Osteoblast (primary cell): ENCODE measurements at regions not wholly inside any gene's neighbourhood (a gene's known extent, or its start where the extent isn't known, plus 50 kb on each side); places are given as distances from the start of the nearest gene placed in this dataset.

Experiments
- DNase-seq: peaks from one replicate; pipeline ENCODE4 v3.0.0; 2011; ENCODE audit warnings: low spot score, mixed read lengths; ENCODE audit not compliant: insufficient read length; ENCODE audit errors: missing footprints
- H2AFZ ChIP-seq: 2 replicates; pipeline ENCODE4 v1.6.0; 2011; ENCODE audit warnings: mild to moderate bottlenecking, low read length
- H3K27ac ChIP-seq: 2 replicates; pipeline ENCODE4 v1.5.1; 2011; ENCODE audit warnings: mild to moderate bottlenecking, low read depth, low read length, moderate library complexity
- H3K27me3 ChIP-seq: 2 replicates; pipeline ENCODE4 v1.6.0; 2012; ENCODE audit warnings: mild to moderate bottlenecking, control low read depth, inconsistent platforms, low read length, moderate library complexity; ENCODE audit not compliant: insufficient read depth
- H3K36me3 ChIP-seq: 2 replicates; pipeline ENCODE4 v1.5.1; 2011; ENCODE audit warnings: mild to moderate bottlenecking, low read length, control low read depth, moderate library complexity; ENCODE audit not compliant: insufficient read depth
- H3K4me1 ChIP-seq: 2 replicates; pipeline ENCODE4 v1.5.1; 2011; ENCODE audit warnings: mild to moderate bottlenecking, low read length, control low read depth, moderate library complexity; ENCODE audit not compliant: insufficient read depth
- H3K4me2 ChIP-seq: 2 replicates; pipeline ENCODE4 v1.6.0; 2011; ENCODE audit warnings: mild to moderate bottlenecking, low read length; ENCODE audit not compliant: insufficient read depth
- H3K4me3 ChIP-seq: fragments of 200-600 bp; sonication (generic); 3 replicates; pipeline ENCODE4 v1.5.1; 2012; ENCODE audit warnings: mild to moderate bottlenecking, low read length, inconsistent platforms; ENCODE audit not compliant: insufficient read depth
- H3K79me2 ChIP-seq: 2 replicates; pipeline ENCODE4 v1.6.0; 2012; ENCODE audit warnings: mild to moderate bottlenecking, low read length, control low read depth, inconsistent platforms; ENCODE audit not compliant: insufficient read depth
- H3K9me3 ChIP-seq: 2 replicates; pipeline ENCODE4 v1.5.1; 2011; ENCODE audit warnings: low read depth, low read length, control low read depth
- H4K20me1 ChIP-seq: 2 replicates; pipeline ENCODE4 v1.6.0; 2012; ENCODE audit warnings: mild to moderate bottlenecking, low read length, control low read depth; ENCODE audit not compliant: insufficient read depth
- TF ChIP-seq, protein P1 (sequence below): IDR thresholded peaks from 2 replicates; pipeline ENCODE4 v1.5.1; 2011; ENCODE audit warnings: mild to moderate bottlenecking, low read depth, low read length, moderate library complexity; ENCODE audit errors: extremely low read depth

GRCh38 chr1:201589186-201589585, 50.3 kb downstream of the NAV1 start:
- Histone ChIP-seq H3K27me3 (no peaks in the 10 kb centered on the region), H2AFZ (no peak overlapping the region), H3K79me2 (peaks cover 65% of the 10 kb centered on the region), H3K4me1 (peaks cover 43% of the 10 kb centered on the region), H3K9me3 (no peaks in the 10 kb centered on the region), H3K27ac (no peak overlapping the region), H4K20me1 (no peaks in the 10 kb centered on the region), H3K36me3 (peaks cover 37% of the 10 kb centered on the region), H3K4me3 (no peak overlapping the region), H3K4me2 (no peak overlapping the region)
- no peak for DNase-seq
- TF ChIP-seq, protein P1, sequence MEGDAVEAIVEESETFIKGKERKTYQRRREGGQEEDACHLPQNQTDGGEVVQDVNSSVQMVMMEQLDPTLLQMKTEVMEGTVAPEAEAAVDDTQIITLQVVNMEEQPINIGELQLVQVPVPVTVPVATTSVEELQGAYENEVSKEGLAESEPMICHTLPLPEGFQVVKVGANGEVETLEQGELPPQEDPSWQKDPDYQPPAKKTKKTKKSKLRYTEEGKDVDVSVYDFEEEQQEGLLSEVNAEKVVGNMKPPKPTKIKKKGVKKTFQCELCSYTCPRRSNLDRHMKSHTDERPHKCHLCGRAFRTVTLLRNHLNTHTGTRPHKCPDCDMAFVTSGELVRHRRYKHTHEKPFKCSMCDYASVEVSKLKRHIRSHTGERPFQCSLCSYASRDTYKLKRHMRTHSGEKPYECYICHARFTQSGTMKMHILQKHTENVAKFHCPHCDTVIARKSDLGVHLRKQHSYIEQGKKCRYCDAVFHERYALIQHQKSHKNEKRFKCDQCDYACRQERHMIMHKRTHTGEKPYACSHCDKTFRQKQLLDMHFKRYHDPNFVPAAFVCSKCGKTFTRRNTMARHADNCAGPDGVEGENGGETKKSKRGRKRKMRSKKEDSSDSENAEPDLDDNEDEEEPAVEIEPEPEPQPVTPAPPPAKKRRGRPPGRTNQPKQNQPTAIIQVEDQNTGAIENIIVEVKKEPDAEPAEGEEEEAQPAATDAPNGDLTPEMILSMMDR: no peak

DNA sequence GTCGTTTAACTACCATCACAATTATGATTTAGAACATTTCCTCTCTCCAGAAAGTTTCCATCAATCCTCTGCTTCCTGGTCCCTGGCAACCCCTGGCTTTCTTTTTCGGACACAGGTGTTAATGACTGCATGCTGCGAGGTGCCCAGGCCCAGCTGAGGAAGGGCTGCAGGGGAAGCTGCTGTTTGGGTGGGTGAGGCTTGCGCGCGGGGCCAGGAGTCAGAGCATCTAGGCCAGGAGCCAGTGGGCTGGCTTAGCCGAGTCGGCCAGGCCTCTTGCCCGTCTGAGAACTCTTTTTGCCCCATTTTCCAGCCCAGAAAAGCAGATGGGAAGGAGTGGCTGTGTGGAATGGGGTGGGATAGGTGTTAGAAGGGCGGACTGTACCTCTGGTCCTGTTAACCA, 51.5 kb downstream of the NAV1 start:
- TF ChIP-seq, protein P1: no peak
- peaks cover 5% of the 10 kb centered on the region for H4K20me1 ChIP-seq
- H3K4me2 ChIP-seq: no peak overlapping the region
- no peak overlapping the region for H2AFZ ChIP-seq
- peaks cover 76% of the 10 kb centered on the region for H3K79me2 ChIP-seq
- H3K36me3 ChIP-seq: peaks cover 37% of the 10 kb centered on the region
- no peaks in the 10 kb centered on the region for H3K27me3 ChIP-seq
- peaks cover 33% of the 10 kb centered on the region for H3K4me1 ChIP-seq
- no peaks in the 10 kb centered on the region for H3K9me3 ChIP-seq
- no peak overlapping the region for H3K27ac ChIP-seq
- no peak for DNase-seq
- no peak overlapping the region for H3K4me3 ChIP-seq

DNA sequence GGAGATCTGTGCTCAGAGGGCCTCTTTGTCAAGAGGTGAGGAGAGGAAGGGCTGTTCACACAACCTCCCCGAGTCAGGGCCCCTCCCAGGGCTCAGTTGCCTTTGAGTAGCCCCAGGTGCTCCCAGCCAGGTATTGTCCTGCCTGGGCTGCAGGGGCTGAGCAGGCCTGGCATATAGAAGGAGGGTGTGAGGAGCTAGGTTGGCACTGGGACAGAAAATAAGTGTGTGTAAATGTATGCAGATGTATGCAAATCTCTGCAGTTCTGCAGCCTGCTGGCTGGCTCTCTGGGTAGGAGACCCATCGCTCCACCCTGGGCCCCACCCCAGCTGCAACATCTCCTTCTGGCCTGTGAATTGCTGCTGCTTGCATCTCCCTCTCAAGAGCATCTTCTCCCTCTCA, 52.4 kb downstream of the NAV1 start:
- TF ChIP-seq, protein P1: no peak
- no peak for DNase-seq
- H3K4me2 ChIP-seq: no peak overlapping the region
- H4K20me1 ChIP-seq: peaks cover 5% of the 10 kb centered on the region
- H3K4me1 ChIP-seq: peaks cover 25% of the 10 kb centered on the region
- H2AFZ ChIP-seq: no peak overlapping the region
- no peak overlapping the region for H3K4me3 ChIP-seq
- peaks cover 41% of the 10 kb centered on the region for H3K36me3 ChIP-seq
- peaks cover 80% of the 10 kb centered on the region for H3K79me2 ChIP-seq
- H3K27me3 ChIP-seq: no peaks in the 10 kb centered on the region
- no peak overlapping the region for H3K27ac ChIP-seq
- no peaks in the 10 kb centered on the region for H3K9me3 ChIP-seq

GRCh38 chr1:201591981-201592380, 53.1 kb downstream of the NAV1 start:
- H3K27me3 ChIP-seq: no peaks in the 10 kb centered on the region
- H3K9me3 ChIP-seq: no peaks in the 10 kb centered on the region
- no peak overlapping the region for H2AFZ ChIP-seq
- H3K4me1 ChIP-seq: peaks cover 21% of the 10 kb centered on the region
- H3K36me3 ChIP-seq: peaks cover 44% of the 10 kb centered on the region
- DNase-seq: no peak
- H3K4me3 ChIP-seq: no peak overlapping the region
- TF ChIP-seq, protein P1: no peak
- H3K79me2 ChIP-seq: peaks cover 78% of the 10 kb centered on the region
- peaks cover 5% of the 10 kb centered on the region for H4K20me1 ChIP-seq
- H3K4me2 ChIP-seq: no peak overlapping the region
- no peak overlapping the region for H3K27ac ChIP-seq
